ENCODE measurements at regions not wholly inside any gene's neighbourhood (a gene's known extent, or its start where the extent isn't known, plus 50 kb on each side); places are given as distances from the start of the nearest gene placed in this dataset.

GRCh38 chr4:116397714-116398113, 687.7 kb downstream of the TRAM1L1 start:
- DNase-seq, result no peak

- no peak for DNase-seq
Measured at GRCh38 chr4:116397291-116397690, 688.1 kb downstream of the TRAM1L1 start.

- no peak for DNase-seq
Measured at GRCh38 chr4:116395408-116395807, 690.0 kb downstream of the TRAM1L1 start.

- no peak for DNase-seq
Measured at GRCh38 chr4:116391020-116391419, 694.4 kb downstream of the TRAM1L1 start.

- no peak for DNase-seq
Measured at GRCh38 chr4:116389139-116389538, 696.2 kb downstream of the TRAM1L1 start.

- no peak for DNase-seq
Measured at GRCh38 chr4:116387937-116388474, 697.4 kb downstream of the TRAM1L1 start.

- DNase-seq, result no peak
Measured at GRCh38 chr4:116386856-116387255, 698.5 kb downstream of the TRAM1L1 start.

- DNase-seq, result no peak
Measured at GRCh38 chr4:116385583-116385982, 699.8 kb downstream of the TRAM1L1 start.

- DNase-seq, result no peak
Measured at GRCh38 chr4:116374815-116375214, 710.6 kb downstream of the TRAM1L1 start.

GRCh38 chr4:116362583-116362982, 722.8 kb downstream of the TRAM1L1 start:
- DNase-seq, result no peak

GRCh38 chr4:116361790-116362189, 723.6 kb downstream of the TRAM1L1 start:
- DNase-seq, result no peak

GRCh38 chr4:116358633-116359222, 726.6 kb downstream of the TRAM1L1 start:
- peak in 1 of 5 donors; percentile 34 for DNase-seq

- DNase-seq, result no peak
Measured at GRCh38 chr4:116357758-116358157, 727.6 kb downstream of the TRAM1L1 start.

- DNase-seq, result no peak
Measured at GRCh38 chr4:116346750-116347149, 738.6 kb downstream of the TRAM1L1 start.

GRCh38 chr4:116343809-116344208, 741.6 kb downstream of the TRAM1L1 start:
- no peak for DNase-seq

- DNase-seq, result no peak
Measured at GRCh38 chr4:116342143-116342542, 743.2 kb downstream of the TRAM1L1 start.

GRCh38 chr4:116332508-116332907, 752.9 kb downstream of the TRAM1L1 start:
- no peak for DNase-seq

GRCh38 chr4:116328261-116328860, 757.0 kb downstream of the TRAM1L1 start:
- no peak for DNase-seq

- DNase-seq, result no peak
Measured at GRCh38 chr4:116323606-116324005, 761.8 kb downstream of the TRAM1L1 start.

GRCh38 chr4:116321471-116321870, 763.9 kb downstream of the TRAM1L1 start:
- no peak for DNase-seq

- DNase-seq, result no peak
Measured at GRCh38 chr4:116320859-116321258, 764.5 kb downstream of the TRAM1L1 start.

GRCh38 chr4:116303736-116304188, 781.6 kb downstream of the TRAM1L1 start:
- no peak for DNase-seq

- DNase-seq, result no peak
Measured at GRCh38 chr4:116302990-116303735, 782.2 kb downstream of the TRAM1L1 start.

GRCh38 chr4:116275006-116275405, 810.4 kb downstream of the TRAM1L1 start:
- no peak for DNase-seq
